ENCODE measurements at regions not wholly inside any gene's neighbourhood (a gene's known extent, or its start where the extent isn't known, plus 50 kb on each side); places are given as distances from the start of the nearest gene placed in this dataset.

DNA sequence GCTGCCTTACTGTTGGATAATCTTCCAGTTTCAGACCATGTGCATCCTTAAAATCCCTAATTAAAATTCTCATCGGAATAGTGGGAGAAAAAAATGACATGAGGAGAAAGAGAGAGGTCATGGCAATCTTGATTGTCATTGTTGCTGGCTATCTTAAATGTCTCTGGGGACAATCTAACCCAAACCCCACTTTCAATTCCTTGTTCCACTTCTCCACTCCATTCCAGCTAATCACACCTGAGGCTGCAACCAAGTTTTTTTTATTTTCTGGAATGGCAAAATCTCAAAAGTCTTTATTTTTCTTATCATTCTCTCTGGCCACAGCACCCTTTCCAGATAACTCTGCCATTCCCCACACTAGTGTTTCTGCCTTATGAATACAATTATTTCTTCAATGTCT lies 171.9 kb upstream of the RASA1 start:
- no peak for DNase-seq (ENCODE audit: low read depth in 4 of 4, low spot score in 2 of 4)

DNA sequence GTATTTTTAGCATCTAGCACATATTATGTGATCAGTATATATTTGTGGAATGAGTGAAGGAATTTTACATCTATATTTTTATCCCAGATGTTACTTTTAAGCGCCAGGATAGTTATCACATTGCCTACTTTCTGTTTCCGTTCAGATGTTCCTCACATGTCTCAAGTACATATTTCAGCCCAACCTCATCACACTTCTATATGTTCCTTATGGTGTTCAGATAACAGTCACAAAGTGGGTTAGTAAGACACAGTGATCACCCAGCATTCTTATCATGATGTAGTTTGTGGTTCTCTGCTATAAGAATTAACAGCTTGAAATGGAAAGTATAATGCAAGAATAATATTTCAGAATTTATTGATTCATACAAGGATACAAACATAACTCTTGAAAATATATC lies 170.0 kb upstream of the RASA1 start:
- no peak for DNase-seq (ENCODE audit: low read depth in 4 of 4, low spot score in 2 of 4)

DNA sequence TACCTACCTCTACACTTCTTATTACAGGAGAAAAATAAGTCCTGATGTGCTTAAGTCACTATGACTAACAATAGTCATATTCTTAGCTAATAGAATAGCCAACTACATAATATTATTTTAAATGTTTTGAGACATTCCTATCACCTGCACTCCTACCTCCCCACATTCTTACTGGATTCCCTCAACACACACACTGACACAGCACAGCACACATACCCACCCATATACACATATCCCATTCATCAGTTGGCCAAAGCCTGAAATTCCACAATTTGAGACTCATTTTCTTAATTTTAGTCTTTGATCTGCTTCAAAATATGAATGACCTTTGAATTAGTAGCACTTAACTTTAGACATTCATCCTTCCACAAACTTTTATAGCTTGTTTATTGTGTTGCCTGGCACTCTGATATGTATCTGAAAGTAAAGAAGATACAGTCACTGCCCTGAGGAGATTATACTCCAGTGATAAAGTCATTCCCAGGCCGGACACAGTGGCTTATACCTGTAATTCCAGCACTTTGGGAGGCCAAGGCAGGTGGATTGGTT lies 168.3 kb upstream of the RASA1 start:
- DNase-seq (ENCODE audit: low read depth in 4 of 4, low spot score in 2 of 4), result no peak

DNA sequence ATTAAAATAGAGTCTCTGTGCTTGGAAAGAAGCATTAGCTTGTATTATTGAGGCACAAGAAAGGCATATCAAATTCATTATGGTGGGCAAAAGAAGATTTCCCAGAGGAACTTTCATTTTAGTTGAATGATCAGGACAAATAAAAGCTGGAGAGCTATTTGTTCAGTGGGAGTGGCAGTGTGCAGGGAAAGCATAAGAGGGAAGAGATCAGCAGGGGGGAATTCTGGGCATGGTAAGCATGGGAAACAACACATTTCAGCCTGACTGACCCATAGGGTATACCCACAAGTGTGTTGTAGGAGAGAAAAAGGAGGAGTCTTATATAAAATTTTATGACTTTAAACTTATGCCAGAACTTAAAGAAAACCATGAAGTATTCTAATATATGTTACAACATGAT lies 167.7 kb upstream of the RASA1 start:
- no peak for DNase-seq (ENCODE audit: low read depth in 4 of 4, low spot score in 2 of 4)

DNA sequence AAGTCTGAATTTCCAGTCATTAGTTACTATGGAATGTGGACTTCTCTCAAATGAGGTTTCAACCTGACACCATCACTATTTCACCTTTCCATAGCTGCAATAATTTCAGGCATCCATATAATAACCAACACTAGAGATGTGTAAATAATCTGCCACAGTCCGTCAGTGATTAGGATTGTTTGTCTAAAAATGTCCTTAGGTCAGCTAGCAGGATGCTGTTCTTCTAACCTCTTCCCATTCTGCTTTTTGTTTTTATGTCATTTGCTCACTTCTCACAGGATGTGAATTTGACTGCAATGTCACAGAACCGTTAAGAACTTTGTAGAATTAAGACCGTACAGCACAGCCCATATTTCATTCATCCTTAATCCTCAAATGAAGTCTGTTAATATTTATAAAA lies 166.4 kb upstream of the RASA1 start:
- no peak for DNase-seq (ENCODE audit: low read depth in 4 of 4, low spot score in 2 of 4)

DNA sequence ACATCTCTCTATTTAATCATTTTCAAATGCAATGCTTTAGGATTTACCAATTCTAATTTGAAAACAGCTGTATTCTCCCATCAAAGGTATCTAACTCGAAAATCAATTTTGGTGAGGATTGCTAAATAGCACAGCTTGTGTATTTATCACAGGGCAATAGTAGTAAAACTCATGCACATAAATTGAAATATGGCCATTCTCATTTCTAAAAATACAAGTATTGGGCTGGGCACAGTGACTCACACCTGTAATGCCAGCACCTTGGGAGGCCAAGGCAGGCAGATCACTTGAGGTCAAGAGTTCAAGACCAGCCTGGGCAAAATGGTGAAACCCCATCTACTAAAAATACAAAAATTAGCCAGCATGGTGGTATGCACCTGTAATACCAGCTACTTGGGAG lies 164.8 kb upstream of the RASA1 start:
- no peak for DNase-seq (ENCODE audit: low read depth in 4 of 4, low spot score in 2 of 4)

DNA sequence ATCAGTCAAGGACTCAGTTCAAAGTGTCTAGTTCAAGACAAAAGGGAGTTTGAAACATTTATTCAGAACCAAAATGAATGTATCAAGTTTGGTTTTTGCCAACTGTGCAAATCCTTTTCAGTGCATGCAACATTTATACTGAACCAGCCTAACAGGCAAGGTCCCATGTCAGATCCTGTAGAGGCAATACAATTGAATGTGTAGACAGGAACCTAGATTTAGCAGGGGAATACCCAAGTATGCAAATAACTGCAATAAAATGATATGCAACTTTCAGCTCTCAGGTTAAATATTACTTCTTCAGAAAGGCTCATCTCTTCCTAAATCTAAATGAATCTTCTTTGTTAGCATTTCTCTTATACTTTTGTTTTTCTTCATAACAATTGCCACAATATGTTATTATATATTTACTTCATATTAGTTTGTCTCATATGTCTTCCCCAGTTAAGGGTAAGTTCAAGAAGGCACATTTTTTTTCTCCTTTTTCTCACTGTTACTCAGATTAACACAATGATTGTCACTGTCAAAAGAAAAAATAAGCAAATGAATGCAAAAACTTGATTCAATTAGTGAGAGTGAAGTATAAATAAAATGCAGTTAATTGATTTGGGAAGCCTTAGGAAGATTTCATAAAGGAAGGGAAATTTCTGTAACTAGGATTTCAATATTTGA lies 163.9 kb upstream of the RASA1 start:
- DNase-seq (ENCODE audit: low read depth in 4 of 4, low spot score in 2 of 4), result no peak

DNA sequence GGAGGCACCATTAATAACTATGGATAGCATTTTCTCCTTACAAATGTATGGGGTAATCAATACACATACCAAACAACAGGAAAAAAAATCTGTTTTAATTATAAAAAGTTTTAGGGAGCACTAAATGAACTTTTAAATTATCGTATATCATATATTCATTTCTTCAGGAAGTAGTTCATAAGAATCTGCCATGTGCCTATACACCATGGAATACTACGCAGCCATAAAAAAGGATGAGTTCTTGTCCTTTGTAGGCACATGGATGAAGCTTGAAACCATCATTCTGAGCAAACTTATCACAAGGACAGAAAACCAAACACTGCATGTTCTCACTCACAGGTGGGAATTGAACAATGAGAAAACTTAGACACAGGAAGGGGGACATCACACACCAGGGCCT lies 162.1 kb upstream of the RASA1 start:
- DNase-seq (ENCODE audit: low read depth in 4 of 4, low spot score in 2 of 4), result no peak

DNA sequence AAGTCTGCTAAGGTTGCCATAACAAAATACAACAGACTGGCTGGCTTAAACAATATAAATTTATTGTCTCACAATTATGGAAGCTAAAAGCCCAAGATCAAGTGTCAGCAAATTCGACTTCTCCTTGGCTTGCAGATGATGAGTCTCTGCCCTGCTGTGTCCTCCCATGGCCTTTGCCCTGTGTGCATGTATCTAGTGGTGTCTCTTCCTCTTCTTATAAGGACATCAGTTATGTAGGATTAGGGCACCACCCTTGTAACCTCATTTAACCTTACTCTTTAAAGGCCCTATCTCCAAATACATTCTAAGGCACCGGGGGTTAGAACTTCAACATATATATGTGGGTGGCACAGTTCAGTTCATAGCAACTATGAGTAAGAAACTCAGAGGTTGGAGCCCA lies 157.9 kb upstream of the RASA1 start:
- no peak for DNase-seq (ENCODE audit: low read depth in 4 of 4, low spot score in 2 of 4)

DNA sequence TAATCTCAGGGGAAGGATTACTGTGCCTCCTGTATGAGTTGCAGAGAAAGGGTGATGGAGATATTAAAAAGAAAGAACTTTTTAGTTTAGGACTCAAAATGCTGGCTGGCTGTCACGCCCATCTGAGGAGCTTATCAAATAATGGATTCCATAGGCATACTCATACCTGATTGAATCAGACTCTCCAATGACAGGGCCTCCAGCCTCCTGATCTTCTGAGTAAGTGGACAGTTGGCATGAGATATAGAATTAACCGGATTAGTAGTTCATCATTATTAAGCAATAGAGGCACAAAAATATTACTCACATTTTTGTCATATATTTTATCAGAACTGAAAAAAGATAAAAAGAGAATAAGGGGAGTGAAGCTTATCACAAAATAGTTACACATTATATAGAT lies 157.0 kb upstream of the RASA1 start:
- no peak for DNase-seq (ENCODE audit: low read depth in 4 of 4, low spot score in 2 of 4)

DNA sequence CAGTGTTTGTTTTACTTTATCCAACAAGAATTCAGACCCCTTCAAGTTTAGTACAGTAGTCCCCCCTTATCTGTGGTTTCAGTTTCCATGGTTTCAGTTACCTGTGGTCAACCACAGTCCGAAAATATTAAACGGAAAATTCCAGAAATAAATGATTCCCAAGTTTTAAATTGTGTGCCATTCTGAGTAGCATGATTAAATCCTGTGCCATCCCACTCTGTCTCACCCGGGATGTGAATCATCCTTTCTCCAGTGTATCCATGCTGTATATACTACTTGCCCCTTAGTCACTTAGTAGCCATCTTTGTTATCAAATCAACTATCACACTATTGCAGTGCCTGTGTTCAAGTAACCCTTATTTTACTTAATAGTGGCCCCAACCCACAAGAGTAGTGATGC lies 153.8 kb upstream of the RASA1 start:
- no peak for DNase-seq (ENCODE audit: low read depth in 4 of 4, low spot score in 2 of 4)

DNA sequence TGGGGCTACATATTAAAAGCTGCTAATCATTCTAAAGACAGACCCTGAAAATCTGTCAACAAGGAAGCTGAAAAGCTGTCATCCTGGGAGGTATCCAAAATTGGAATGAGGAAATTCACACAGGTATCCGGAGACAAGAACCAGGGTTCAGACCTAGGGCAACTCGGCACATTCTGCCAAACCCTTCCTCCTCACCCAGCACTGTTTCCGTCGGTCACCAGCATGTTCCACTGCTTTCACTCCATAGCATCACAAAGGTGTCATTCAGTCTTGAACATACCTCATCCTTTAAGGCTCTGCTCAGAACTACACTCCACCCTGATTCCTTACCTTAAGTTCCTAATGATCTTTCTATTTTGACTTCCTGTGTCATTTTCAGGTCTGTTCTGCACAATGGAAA lies 153.1 kb upstream of the RASA1 start:
- DNase-seq (ENCODE audit: low read depth in 4 of 4, low spot score in 2 of 4), result no peak

DNA sequence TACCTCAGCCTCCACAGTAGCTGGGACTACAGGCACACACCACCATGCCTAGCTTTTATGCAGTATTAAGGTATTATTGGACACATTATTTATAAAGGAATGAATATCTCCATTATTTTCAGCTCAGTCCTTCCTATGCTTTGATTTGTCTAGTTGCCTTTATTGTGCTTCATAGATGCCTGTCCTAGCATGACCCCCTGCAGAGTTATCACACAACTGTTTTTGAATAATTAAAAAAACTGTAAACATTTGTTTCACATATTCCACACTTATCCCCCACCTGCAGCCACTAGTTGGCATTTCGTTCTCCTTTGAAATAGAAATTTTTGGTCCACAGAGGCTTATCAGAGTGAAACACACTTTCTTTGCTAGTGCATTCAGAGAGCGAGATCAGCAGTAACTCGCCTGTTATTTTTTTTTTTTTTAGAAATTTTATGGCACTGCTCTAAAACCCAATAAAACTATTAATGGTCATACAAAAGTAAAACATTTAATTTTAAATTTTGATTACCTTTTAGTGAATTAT lies 151.8 kb upstream of the RASA1 start:
- DNase-seq (ENCODE audit: low read depth in 4 of 4, low spot score in 2 of 4), result no peak

DNA sequence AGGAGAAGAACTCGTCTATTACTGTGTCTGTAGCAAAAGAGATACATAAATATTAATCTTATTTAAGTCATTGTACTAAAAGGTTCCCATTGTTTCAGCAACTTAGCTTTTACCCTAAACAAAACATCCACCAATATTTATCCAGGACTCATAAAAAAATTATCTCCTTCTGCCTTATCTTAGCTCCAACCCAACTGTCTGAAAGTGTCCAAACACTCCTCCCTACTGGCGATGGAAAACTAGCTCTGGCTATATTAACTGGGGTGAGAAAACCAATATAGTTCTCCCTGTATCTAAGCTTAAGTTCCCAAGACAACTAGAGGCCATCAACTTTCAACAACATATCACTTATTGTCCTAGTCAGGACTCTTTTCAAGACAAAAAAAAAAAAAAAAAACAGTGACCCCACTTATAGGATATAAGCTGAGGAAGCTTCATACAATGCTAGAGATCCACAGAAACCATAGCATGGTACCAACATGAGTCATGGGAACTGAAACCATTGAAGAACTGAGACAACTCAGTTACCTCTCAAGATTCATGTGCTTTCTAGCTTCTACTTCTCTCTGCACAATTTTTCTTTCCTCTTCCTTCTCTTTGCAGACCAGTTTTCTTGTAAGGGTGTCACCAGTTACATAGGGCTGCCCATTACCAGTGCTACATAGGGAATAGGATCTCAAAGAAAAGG lies 150.7 kb upstream of the RASA1 start:
- DNase-seq (ENCODE audit: low read depth in 4 of 4, low spot score in 2 of 4), result no peak

DNA sequence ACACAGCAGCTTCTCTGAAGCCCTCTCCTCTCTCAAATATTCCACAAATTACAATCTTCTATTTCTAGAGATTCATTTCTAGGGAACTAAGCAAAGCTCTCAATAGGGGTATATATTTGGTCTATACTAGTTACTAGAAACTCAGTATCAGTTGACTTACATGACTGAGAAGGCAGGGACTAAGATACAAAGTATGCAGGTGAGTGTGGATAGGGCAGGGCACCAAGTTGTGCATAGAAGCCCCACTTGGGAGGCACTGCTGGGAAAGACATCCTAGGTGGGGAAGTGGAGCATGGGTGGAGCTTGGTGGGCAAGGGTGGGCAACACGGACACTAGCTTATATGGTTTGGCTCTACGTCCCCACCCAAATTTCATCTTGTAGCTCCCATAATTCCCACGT lies 148.1 kb upstream of the RASA1 start:
- DNase-seq (ENCODE audit: low read depth in 4 of 4, low spot score in 2 of 4), result no peak

DNA sequence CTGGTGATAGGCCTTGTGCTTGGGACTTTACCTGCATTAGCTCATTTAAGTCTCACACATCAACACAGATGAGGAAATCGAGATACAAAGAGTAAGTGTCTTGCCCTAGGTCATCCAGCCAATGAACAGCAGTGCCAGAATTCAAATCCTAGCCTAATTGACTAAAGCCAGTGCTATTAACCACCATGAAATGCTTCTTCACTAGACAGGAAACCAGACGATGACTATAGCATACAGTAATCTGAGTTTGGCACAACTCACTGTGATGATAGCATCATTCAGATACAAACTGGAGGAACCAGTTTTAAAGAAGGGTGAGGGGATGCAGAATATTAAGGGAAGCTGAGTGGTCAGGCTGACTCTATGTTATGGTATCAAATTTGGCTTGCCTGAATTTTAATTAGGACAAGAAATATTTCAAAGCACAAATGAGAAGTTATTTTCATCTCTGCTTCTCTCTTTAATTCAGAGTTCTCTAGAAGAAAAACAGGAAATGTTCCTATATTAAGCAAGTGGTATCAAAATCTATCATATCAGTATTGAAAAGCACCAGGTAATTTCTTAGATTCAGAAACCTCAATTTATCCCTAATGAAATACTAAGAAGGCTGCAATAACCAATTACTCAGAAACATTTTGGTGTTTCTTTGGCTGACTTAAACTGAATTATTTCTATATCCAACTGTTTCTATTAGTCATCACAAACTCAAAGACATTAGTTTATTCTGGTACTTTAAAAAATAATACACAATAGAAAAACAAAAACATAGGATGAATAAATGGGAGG lies 147.0 kb upstream of the RASA1 start:
- no peak for DNase-seq (ENCODE audit: low read depth in 4 of 4, low spot score in 2 of 4)

DNA sequence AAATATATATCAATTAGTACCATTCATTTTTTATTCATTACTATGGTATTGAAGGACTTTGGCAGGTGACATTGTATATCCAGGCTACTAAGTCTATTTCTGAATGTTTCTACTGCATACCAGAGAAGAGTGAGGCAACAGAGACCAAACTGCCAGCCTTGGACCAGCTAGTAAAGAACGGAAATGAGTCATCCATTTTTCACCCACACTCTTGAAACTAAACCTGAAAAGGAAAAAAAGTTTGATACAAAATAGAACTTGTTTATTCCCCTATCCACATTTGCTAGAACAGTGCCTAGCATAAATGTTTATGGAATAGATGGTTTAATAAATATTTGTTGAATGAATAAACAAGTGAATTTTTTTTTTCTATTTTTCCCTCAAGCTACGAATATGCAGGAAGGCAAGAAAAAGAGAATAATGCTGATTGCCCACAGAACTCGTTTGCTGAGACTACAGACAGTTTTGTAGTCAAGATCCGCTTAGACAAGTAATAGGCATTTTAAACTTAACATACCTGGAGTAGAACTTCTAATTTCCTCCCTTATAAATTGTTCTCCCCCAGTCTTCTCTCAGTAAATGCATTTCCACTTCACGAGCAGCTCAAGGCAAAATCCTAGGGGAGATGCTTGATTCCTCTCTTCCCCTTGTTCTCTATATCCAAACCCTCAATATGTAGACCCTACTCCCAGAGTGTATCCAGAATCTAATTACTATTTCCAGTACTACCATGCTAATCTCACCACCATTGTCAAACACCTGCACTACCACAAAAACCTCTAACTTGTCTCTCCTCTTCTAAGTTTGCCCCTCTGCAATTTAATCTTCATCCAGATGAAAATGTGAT lies 146.2 kb upstream of the RASA1 start:
- no peak for DNase-seq (ENCODE audit: low read depth in 4 of 4, low spot score in 2 of 4)

DNA sequence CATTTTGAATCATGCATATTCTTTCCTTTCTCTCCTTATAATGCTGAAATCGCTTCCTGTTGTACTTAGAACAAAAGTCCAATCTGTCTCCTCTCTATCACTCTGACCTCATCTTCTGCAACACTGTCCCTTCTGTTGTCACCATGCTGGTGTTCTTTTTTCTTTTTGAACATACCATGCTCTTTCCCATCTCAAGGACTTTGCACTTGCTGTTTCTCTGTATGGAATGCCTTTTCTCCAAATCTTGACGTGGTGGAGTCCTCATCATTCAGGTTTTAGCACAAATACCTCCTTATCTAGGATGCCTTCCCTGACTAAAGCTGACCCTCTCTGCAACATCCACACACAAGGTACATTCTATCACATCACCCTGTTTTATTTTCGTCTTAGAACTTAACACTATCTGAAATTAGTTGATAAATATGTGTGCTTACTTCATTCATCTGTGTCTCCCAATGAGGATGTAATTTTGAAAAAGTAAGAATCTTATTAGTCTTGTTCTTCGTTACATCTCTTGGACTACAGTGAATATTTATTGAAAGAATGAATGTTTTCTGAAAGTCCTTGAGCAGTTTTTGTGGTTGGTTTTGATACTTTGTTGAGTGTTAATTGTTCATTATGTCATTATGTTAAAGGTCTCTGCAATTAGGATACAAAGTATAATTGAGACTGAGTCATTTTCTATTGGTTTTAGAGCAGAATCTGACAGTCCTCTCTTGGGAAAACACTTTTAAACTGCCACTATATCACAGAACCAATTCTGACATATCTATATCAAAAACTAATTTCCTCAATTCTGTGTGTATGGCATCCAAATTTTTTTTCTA lies 145.3 kb upstream of the RASA1 start:
- DNase-seq (ENCODE audit: low read depth in 4 of 4, low spot score in 2 of 4), result no peak

DNA sequence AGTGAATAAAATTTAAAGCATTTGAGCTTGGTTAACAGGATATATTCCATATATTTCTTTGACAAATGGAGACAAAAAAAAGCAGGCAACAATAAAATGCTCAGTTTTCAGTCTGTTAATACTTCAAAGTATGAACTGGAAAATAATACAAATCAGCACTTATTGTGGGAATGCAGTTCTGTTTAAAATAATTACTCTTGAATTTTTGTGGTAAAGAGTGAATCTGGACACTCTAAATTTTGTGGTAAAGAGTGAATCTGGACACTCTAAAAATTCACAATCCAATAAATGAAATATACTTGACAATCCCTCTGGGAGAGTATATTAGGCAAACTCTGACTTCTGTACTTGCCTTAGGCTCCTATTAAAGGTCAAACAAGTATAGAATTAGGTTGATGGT lies 141.9 kb upstream of the RASA1 start:
- no peak for DNase-seq (ENCODE audit: low read depth in 4 of 4, low spot score in 2 of 4)

DNA sequence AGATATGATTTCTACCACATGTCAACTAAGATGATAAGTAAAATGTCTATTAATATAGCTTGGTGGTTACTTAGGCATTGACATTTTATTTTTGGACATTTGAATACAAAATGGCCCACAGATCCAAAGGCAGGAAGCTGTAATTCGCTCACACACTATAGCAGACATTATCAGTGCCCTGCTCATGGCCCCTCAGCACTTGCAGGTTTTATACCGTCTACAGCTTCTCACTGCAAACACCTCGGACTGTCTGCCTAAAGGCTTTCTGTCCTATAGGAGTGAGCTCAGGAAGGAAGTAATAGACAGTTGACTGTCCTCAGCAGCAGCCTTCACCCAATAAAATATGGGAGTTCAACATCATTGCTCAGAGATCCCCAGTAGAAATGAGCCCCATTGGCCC lies 140.8 kb upstream of the RASA1 start:
- no peak for DNase-seq (ENCODE audit: low read depth in 4 of 4, low spot score in 2 of 4)
